Omental fat pad (tissue), 3 donors: ENCODE measurements at regions not wholly inside any gene's neighbourhood (a gene's known extent, or its start where the extent isn't known, plus 50 kb on each side); places are given as distances from the start of the nearest gene placed in this dataset.

Source experiments
- ATAC-seq: fragments of 150-250 bp; one replicate; pipeline ENCODE4 v1.9.1; 2016; ENCODE audit warnings: mild to moderate bottlenecking, moderate library complexity; ENCODE audit not compliant: low FRiP score
- DNase-seq: peaks from one replicate; pipeline ENCODE4 v3.0.0-alpha.2; 2019; ENCODE audit warnings: low spot score
- CTCF ChIP-seq, 3 donors: fragments of 450-650 bp; IDR thresholded peaks; one replicate each; pipeline ENCODE4 v1.5.1; 2016 to 2017; ENCODE audit warnings: antibody characterized with exemption in 3 of 3, mild to moderate bottlenecking in 3 of 3, moderate library complexity in 2 of 3

GRCh38 chr1:73824065-73824464 is 373.9 kb downstream of the LRRIQ3 start:
- DNase-seq, result no peak
- no peak for ATAC-seq

GRCh38 chr1:73821520-73821919 is 376.5 kb downstream of the LRRIQ3 start:
- no peak for DNase-seq
- no peak for TF ChIP-seq CTCF (IDR thresholded peaks at IDR 0.05)
- no peak for ATAC-seq

More at GRCh38 chr1:73824065-73824464, 373.9 kb downstream of the LRRIQ3 start:
- no peak for TF ChIP-seq CTCF (IDR thresholded peaks at IDR 0.05)

GRCh38 chr1:73820843-73821242 is 377.1 kb downstream of the LRRIQ3 start:
- TF ChIP-seq CTCF (IDR thresholded peaks at IDR 0.05), result no peak
- DNase-seq, result no peak
- no peak for ATAC-seq

- no peak for ATAC-seq
- DNase-seq, result no peak
- no peak for TF ChIP-seq CTCF (IDR thresholded peaks at IDR 0.05)
Measured at GRCh38 chr1:73813716-73814115, 384.3 kb downstream of the LRRIQ3 start.

GRCh38 chr1:73813236-73813635 is 384.7 kb downstream of the LRRIQ3 start:
- DNase-seq, result no peak
- TF ChIP-seq CTCF (IDR thresholded peaks at IDR 0.05), result no peak
- ATAC-seq, result no peak

- DNase-seq (no peak), ATAC-seq (no peak)
- no peak for TF ChIP-seq CTCF (IDR thresholded peaks at IDR 0.05)
Measured at GRCh38 chr1:73811798-73812197, 386.2 kb downstream of the LRRIQ3 start.

GRCh38 chr1:73804935-73805334 is 393.0 kb downstream of the LRRIQ3 start:
- DNase-seq, result no peak
- ATAC-seq, result no peak
- no peak for TF ChIP-seq CTCF (IDR thresholded peaks at IDR 0.05)
